GM18873 (cell line): ENCODE measurements at regions not wholly inside any gene's neighbourhood (a gene's known extent, or its start where the extent isn't known, plus 50 kb on each side); places are given as distances from the start of the nearest gene placed in this dataset.
"Not testable (repeated sequence)": the region's sequence is repeated elsewhere in the genome, so short reads cannot be mapped to it uniquely, and the experiment has no call there.

ENCODE experiments used
- ATAC-seq: cut with Tn5 transposase; IDR thresholded peaks from one replicate; pipeline ENCODE4 v1.9.1; 2021; ENCODE audit warnings: mild to moderate bottlenecking, moderate library complexity, moderate number of reproducible peaks; ENCODE audit not compliant: unreplicated experiment, low FRiP score

GRCh38 chr18:30254331-30254730 is 788.2 kb downstream of the DSC3 start:
- ATAC-seq = no peak

- ATAC-seq = no peak
These were observed 794.5 kb downstream of the DSC3 start for GRCh38 chr18:30248056-30248455.

DNA sequence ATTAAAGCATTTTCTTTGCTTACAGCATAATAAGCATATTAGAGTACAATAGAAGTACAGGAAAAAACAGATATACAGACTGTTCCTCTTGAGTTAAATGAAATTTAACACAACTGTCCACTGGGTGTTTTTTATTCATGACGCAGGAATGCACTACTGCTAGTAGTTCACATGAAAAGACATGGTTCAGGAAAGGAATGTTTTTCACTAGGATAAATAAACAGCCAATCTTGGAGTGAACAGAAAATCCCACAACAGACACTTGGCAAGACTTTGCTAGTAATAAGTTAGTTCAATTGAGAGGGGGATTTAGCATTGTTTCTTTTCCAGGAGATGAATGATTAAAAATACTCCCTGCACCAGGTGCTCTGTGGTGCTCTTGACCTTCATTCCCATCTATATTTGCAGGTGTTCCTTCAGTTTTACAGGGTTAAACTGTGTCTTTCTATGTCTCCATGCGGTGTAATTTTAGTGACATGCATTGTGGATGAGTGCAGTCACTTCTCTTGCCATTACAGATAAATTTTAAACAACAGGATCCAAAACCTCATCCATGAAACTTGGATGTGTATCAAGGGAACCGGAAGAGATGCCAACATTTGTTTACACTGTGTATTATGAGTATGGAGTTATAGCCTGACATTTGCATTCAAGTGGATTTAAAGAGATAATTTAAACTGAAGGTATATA is 796.6 kb downstream of the DSC3 start:
- no peak for ATAC-seq

DNA sequence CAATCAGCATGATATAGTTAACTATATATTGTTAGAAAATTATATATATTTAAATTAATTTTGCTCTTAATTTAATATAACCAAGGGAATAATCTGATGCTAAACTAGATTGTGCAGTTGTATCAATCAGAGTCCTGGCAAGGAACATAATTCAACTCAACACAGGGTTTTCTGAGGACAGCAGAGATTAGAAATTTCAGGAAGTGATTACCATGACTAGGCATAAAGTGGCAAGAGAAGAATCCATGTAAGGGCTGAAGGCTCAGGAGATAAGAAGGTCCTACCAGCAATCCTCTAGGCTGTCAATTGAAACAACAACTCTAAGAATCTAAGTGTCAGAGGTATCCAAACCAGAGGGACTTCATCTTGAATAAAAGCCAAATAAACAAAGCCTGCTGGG is 807.8 kb downstream of the DSC3 start:
- ATAC-seq = no peak

- ATAC-seq = no peak
These were observed 831.4 kb downstream of the DSC3 start for GRCh38 chr18:30211112-30211511.

- no peak for ATAC-seq
These were observed 834.0 kb downstream of the DSC3 start for GRCh38 chr18:30208546-30208945.

GRCh38 chr18:30192216-30192615 is 850.3 kb downstream of the DSC3 start:
- ATAC-seq = no peak

GRCh38 chr18:30186245-30186644 is 856.3 kb downstream of the DSC3 start:
- no peak for ATAC-seq

- ATAC-seq = no peak
These were observed 865.5 kb downstream of the DSC3 start for GRCh38 chr18:30177056-30177455.

GRCh38 chr18:30175621-30176225 is 866.8 kb downstream of the DSC3 start:
- ATAC-seq = no peak

GRCh38 chr18:30175061-30175574 is 867.4 kb downstream of the DSC3 start:
- ATAC-seq = no peak

GRCh38 chr18:30163573-30163972 is 879.0 kb downstream of the DSC3 start:
- no peak for ATAC-seq

DNA sequence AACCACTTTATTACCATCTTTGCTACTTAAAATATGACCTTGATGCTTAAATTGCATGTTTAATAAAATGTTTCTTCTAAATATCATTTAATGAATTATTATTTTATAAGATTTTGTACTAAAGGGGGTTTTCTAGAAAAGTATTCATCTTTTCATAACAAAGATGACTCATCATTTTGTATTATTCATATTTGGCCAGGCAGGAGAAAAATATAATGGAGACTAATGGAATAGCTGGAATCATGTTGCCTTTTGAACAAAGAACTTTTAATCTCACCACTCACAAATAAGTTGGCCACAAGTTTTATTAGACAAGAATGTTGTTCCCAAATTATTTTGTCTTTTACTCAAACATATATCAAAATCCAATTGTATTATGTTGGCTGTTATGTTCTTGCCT is 882.4 kb downstream of the DSC3 start:
- no peak for ATAC-seq

DNA sequence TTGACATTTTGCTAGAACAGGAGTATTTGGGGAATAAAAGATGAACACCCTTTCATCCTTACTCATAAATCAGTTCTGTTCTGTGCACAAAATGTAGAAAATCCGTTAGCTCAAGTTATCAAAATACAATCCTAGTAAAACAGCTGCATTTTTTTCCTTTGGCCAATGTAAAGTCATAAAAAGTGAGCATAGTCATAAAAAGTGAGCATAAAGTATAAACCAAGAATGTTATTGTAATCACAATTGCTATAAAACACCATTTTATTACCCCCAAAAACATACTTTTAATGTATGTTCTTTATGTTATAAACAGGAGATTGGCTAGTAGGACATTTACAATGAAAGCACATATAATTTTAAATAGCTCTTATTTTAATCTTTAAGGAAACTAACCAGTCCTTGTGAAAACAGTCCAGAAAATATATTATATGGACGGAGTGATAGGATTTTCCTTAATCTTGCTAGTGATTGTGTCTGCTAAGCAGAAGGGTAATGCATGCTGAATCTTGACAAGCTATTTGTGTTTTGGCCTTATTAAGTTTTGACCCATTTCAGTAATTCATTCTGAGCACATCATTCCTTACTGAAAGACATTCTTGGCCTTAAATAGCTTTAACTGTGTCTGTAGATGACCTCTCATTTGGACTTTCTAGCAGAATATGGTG is 891.8 kb downstream of the DSC3 start:
- ATAC-seq = no peak

DNA sequence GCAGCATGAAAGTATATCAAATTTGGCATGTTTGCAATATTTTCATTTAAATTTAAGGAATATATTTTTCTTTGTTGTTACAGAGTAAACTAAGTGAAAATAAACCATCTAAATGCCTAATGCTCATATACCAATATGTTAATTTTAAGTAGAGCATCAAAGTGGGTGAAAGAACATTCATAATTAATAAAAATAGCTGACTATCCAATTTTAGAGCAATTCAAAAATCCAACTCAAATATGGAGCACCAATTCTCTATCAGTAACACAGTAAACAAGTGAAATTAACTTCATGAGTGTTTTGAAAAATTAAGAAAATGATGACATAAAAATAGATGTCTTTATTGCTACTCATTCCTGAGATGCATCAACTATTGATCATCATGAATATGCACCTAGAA is 893.0 kb downstream of the DSC3 start:
- no peak for ATAC-seq

DNA sequence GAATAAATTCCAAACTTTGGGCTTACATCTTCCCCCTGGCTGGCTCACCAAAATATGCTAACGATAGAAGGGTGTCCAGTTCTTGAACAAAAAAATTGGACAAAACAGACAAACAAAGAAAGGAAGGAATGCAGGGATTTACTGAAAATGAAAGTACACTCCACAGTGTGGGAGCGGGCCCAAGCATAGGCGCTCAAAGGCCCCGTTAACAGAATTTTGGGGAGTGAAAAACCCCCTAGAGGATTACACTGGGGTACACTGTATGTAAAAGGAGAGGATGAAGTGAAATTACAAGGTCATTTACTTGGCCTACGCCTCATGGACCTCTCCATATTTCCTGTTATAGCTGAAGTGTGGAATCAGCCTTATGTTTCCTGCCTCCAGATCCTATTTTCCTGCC is 899.7 kb downstream of the DSC3 start:
- no peak for ATAC-seq

DNA sequence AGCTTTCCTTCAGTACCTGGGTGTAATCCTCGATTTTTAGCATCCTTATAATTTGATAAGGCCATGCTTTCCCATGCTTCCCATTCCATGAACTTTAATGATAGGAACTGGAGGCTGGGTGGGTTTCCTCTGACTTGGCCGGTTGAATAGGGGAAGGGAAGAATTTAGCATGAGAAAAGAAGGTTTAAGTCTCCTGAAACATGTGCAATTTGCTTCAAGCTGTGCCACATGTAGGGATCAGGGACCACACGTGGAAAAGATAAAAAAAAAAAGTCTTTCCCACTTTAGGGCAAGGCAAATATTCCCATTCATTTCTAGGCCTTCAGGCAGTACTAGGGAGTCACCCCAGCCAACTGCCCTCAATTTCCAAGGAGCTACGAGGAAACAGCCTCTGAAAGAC is 900.3 kb downstream of the DSC3 start:
- ATAC-seq = no peak

- not testable (repeated sequence) for ATAC-seq
These were observed 901.0 kb downstream of the DSC3 start for GRCh38 chr18:30141506-30141905.

DNA sequence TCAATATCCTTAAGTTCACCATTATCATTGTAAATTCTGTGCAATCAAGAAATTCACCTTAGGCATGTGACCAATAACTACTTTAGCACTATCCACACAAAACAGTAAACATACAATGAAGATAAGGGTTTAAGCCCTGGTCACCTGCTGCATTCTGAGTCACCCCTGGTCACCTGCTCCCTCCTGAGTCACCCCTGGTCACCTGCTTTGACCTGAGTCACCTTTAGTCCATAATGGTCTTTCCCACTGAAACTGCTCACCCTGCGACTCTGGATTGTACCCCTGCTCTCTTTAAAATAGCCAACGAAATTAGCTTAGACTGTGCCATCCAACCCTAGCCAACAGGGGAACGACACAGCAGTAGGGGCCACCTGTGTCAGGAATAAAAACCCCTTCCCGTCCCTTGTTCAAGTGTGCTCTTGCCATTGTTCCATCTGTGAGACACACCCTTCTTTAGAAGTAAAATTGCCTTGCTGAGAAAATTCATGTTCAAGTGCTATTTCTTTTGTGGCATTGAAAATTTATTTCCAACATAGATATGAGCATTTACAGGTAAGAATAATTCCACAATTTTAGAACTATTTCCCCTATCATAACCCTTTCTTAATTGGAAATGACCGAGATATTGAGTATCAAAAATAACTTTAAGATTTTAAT is 902.8 kb downstream of the DSC3 start:
- ATAC-seq = no peak

GRCh38 chr18:30135938-30136337 is 906.6 kb downstream of the DSC3 start:
- no peak for ATAC-seq

- no peak for ATAC-seq
These were observed 908.5 kb downstream of the DSC3 start for GRCh38 chr18:30134020-30134419.
